ENCODE measurements at regions not wholly inside any gene's neighbourhood (a gene's known extent, or its start where the extent isn't known, plus 50 kb on each side); places are given as distances from the start of the nearest gene placed in this dataset.

GRCh38 chr6:11921017-11921438 lies 91.1 kb upstream of the HIVEP1 start:
- TF ChIP-seq, protein P1, sequence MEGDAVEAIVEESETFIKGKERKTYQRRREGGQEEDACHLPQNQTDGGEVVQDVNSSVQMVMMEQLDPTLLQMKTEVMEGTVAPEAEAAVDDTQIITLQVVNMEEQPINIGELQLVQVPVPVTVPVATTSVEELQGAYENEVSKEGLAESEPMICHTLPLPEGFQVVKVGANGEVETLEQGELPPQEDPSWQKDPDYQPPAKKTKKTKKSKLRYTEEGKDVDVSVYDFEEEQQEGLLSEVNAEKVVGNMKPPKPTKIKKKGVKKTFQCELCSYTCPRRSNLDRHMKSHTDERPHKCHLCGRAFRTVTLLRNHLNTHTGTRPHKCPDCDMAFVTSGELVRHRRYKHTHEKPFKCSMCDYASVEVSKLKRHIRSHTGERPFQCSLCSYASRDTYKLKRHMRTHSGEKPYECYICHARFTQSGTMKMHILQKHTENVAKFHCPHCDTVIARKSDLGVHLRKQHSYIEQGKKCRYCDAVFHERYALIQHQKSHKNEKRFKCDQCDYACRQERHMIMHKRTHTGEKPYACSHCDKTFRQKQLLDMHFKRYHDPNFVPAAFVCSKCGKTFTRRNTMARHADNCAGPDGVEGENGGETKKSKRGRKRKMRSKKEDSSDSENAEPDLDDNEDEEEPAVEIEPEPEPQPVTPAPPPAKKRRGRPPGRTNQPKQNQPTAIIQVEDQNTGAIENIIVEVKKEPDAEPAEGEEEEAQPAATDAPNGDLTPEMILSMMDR (IDR thresholded peaks at IDR 0.05; ENCODE audit: insufficient read depth in 1 of 2, low read depth in 1 of 2, low read length in 1 of 2, severe bottlenecking in 1 of 2, unreplicated experiment in 1 of 2), result no peak
- Histone ChIP-seq H3K4me1 (peaks cover 12% of the 10 kb centered on the region), H3K27me3 (replicated peaks; ENCODE audit: control insufficient read depth, insufficient read depth, low read length) (no peaks in the 10 kb centered on the region), H3K36me3 (ENCODE audit: control insufficient read depth, insufficient read depth, low read length) (no peaks in the 10 kb centered on the region), H3K4me3 (ENCODE audit: low read depth, low read length) (no peak overlapping the region), H3K9me3 (no peaks in the 10 kb centered on the region)
- POLR2A ChIA-PET, result no interaction called here
- Mint-ChIP-seq H3K9me3 (ENCODE audit: unreplicated experiment) (no peaks in the 10 kb centered on the region), H3K27ac (ENCODE audit: unreplicated experiment) (no peak overlapping the region), H3K4me3 (ENCODE audit: unreplicated experiment) (no peak overlapping the region), H3K36me3 (ENCODE audit: insufficient read depth, unreplicated experiment) (no peaks in the 10 kb centered on the region), H3K4me1 (ENCODE audit: low read depth, unreplicated experiment) (peaks cover 6% of the 10 kb centered on the region), H3K27me3 (ENCODE audit: insufficient read depth, unreplicated experiment) (no peaks in the 10 kb centered on the region)
- no peak for DNase-seq
- CTCF ChIA-PET, result no interaction called here
- no TSS peak for BruUV-seq (replicated peaks)
- intact Hi-C loops (cut with micrococcal nuclease; ENCODE audit: unreplicated experiment), result no loop called here

DNA sequence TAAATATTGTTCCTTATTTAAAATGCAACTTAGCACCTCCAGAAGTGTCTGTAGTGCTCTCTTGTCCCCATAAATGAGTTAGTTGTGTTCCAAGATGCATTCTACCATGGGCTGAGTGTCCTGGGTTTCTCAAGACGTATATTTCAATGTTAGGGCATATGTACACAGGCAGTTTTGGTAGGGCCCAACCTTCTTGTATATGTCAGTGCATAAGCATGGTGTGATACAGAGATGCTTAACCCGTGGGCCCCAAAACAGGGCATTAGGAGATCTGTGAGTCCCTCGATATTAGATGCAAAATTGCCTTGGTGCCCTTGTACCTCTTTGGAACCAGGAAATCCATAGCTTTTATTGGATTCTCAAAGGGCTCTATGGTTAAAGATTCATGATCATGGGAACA lies 91.5 kb upstream of the HIVEP1 start:
- no peak for DNase-seq
- no peaks in the 10 kb centered on the region for H3K27me3 Mint-ChIP-seq (ENCODE audit: insufficient read depth, unreplicated experiment)
- H3K36me3 Mint-ChIP-seq (ENCODE audit: insufficient read depth, unreplicated experiment), result no peaks in the 10 kb centered on the region
- Histone ChIP-seq H3K9me3 (no peaks in the 10 kb centered on the region), H3K4me1 (peaks cover 12% of the 10 kb centered on the region), H3K27me3 (replicated peaks; ENCODE audit: control insufficient read depth, insufficient read depth, low read length) (no peaks in the 10 kb centered on the region), H3K36me3 (ENCODE audit: control insufficient read depth, insufficient read depth, low read length) (no peaks in the 10 kb centered on the region), H3K4me3 (ENCODE audit: low read depth, low read length) (no peak overlapping the region)
- intact Hi-C loops (cut with micrococcal nuclease; ENCODE audit: unreplicated experiment), result no loop called here
- H3K9me3 Mint-ChIP-seq (ENCODE audit: unreplicated experiment), result no peaks in the 10 kb centered on the region
- TF ChIP-seq, protein P1 (IDR thresholded peaks at IDR 0.05; ENCODE audit: insufficient read depth in 1 of 2, low read depth in 1 of 2, low read length in 1 of 2, severe bottlenecking in 1 of 2, unreplicated experiment in 1 of 2), result no peak
- POLR2A ChIA-PET, result no interaction called here
- peaks cover 6% of the 10 kb centered on the region for H3K4me1 Mint-ChIP-seq (ENCODE audit: low read depth, unreplicated experiment)
- BruUV-seq (replicated peaks), result no TSS peak
- CTCF ChIA-PET, result no interaction called here
- H3K4me3 Mint-ChIP-seq (ENCODE audit: unreplicated experiment), result no peak overlapping the region
- no peak overlapping the region for H3K27ac Mint-ChIP-seq (ENCODE audit: unreplicated experiment)

- no peaks in the 10 kb centered on the region for H3K9me3 Mint-ChIP-seq (ENCODE audit: unreplicated experiment)
- BruUV-seq (replicated peaks), result no TSS peak
- H3K9me3 ChIP-seq, result no peaks in the 10 kb centered on the region
- no peak overlapping the region for H3K27ac Mint-ChIP-seq (ENCODE audit: unreplicated experiment)
- H3K4me3 Mint-ChIP-seq (ENCODE audit: unreplicated experiment), result no peak overlapping the region
- no peak for DNase-seq
- intact Hi-C loops (cut with micrococcal nuclease; ENCODE audit: unreplicated experiment), result loop anchor here (10.0 kb wide), 1 partner anchor 265 kb away; no protein-coding TSS in a partner anchor
- TF ChIP-seq, protein P1 (IDR thresholded peaks at IDR 0.05; ENCODE audit: insufficient read depth in 1 of 2, low read depth in 1 of 2, low read length in 1 of 2, severe bottlenecking in 1 of 2, unreplicated experiment in 1 of 2), result no peak
- no peaks in the 10 kb centered on the region for H3K36me3 Mint-ChIP-seq (ENCODE audit: insufficient read depth, unreplicated experiment)
- ChIA-PET POLR2A (no interaction called here), CTCF (no interaction called here)
- H3K4me3 ChIP-seq (ENCODE audit: low read depth, low read length), result no peak overlapping the region
- no peaks in the 10 kb centered on the region for H3K36me3 ChIP-seq (ENCODE audit: control insufficient read depth, insufficient read depth, low read length)
- H3K27me3 ChIP-seq (replicated peaks; ENCODE audit: control insufficient read depth, insufficient read depth, low read length), result no peaks in the 10 kb centered on the region
- peaks cover 12% of the 10 kb centered on the region for H3K4me1 ChIP-seq
- H3K4me1 Mint-ChIP-seq (ENCODE audit: low read depth, unreplicated experiment), result peaks cover 6% of the 10 kb centered on the region
- H3K27me3 Mint-ChIP-seq (ENCODE audit: insufficient read depth, unreplicated experiment), result no peaks in the 10 kb centered on the region
Measured at GRCh38 chr6:11919771-11920440, 92.2 kb upstream of the HIVEP1 start.

Data from Caco-2 (cell line).